Glutamatergic neuron (in vitro differentiated cells): ENCODE measurements at regions not wholly inside any gene's neighbourhood (a gene's known extent, or its start where the extent isn't known, plus 50 kb on each side); places are given as distances from the start of the nearest gene placed in this dataset.
"Not testable (repeated sequence)": the region's sequence is repeated elsewhere in the genome, so short reads cannot be mapped to it uniquely, and the experiment has no call there.

Experiments
- DNase-seq: peaks from one replicate; pipeline ENCODE4 v3.0.0; 2022
- H3K27ac Mint-ChIP-seq: one replicate; pipeline ENCODE4 v1.8.0; 2020; ENCODE audit warnings: mild to moderate bottlenecking, mixed read lengths, inconsistent platforms; ENCODE audit not compliant: unreplicated experiment
- H3K27me3 Mint-ChIP-seq: one replicate; pipeline ENCODE4 v1.8.0; 2020; ENCODE audit warnings: mild to moderate bottlenecking, moderate library complexity, mixed read lengths, inconsistent platforms; ENCODE audit not compliant: unreplicated experiment
- H3K36me3 Mint-ChIP-seq: one replicate; pipeline ENCODE4 v1.8.0; 2020; ENCODE audit warnings: mild to moderate bottlenecking, mixed read lengths, inconsistent platforms; ENCODE audit not compliant: unreplicated experiment
- H3K4me1 Mint-ChIP-seq: one replicate; pipeline ENCODE4 v1.8.0; 2020; ENCODE audit warnings: mild to moderate bottlenecking, low read depth, mixed read lengths, inconsistent platforms; ENCODE audit not compliant: unreplicated experiment
- H3K4me3 Mint-ChIP-seq: one replicate; pipeline ENCODE4 v1.8.0; 2020; ENCODE audit warnings: mild to moderate bottlenecking, mixed read lengths, inconsistent platforms; ENCODE audit not compliant: unreplicated experiment
- H3K9me3 Mint-ChIP-seq: one replicate; pipeline ENCODE4 v1.8.0; 2020; ENCODE audit warnings: mild to moderate bottlenecking, moderate library complexity, mixed read lengths, inconsistent platforms; ENCODE audit not compliant: unreplicated experiment
- TF ChIP-seq, protein P1 (sequence below): fragments of 200-600 bp; sonication (generic); IDR thresholded peaks from one replicate; pipeline ENCODE4 v1.5.0; 2021; ENCODE audit not compliant: partially characterized antibody, unreplicated experiment

- no peak for DNase-seq
- TF ChIP-seq, protein P1, sequence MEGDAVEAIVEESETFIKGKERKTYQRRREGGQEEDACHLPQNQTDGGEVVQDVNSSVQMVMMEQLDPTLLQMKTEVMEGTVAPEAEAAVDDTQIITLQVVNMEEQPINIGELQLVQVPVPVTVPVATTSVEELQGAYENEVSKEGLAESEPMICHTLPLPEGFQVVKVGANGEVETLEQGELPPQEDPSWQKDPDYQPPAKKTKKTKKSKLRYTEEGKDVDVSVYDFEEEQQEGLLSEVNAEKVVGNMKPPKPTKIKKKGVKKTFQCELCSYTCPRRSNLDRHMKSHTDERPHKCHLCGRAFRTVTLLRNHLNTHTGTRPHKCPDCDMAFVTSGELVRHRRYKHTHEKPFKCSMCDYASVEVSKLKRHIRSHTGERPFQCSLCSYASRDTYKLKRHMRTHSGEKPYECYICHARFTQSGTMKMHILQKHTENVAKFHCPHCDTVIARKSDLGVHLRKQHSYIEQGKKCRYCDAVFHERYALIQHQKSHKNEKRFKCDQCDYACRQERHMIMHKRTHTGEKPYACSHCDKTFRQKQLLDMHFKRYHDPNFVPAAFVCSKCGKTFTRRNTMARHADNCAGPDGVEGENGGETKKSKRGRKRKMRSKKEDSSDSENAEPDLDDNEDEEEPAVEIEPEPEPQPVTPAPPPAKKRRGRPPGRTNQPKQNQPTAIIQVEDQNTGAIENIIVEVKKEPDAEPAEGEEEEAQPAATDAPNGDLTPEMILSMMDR: no peak
- Mint-ChIP-seq H3K4me1 (no peaks in the 10 kb centered on the region), H3K36me3 (no peaks in the 10 kb centered on the region), H3K4me3 (no peak overlapping the region), H3K27me3 (no peaks in the 10 kb centered on the region), H3K27ac (no peak overlapping the region), H3K9me3 (peaks cover 4% of the 10 kb centered on the region)
These were observed 110.6 kb upstream of the ZNF746 start for GRCh38 chr7:149608168-149608567.

DNA sequence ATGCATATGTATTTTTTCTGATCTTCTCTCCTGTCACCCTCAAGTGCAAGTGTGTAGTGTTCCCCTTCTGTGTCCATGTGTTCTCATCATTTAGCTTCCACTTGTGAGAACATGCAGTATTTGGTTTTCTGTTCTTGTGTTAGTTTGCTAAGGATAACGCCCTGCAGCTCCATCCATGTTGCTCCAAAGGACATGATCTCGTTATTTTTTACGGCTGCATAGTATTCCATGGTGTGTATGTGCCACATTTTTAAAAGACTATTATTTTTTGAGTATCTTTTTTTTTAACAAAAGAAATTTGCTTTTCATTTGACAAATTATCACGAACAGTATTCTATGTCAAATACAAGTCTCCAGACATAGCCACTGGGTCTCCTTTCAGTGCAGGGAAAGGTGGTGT, 110.1 kb upstream of the ZNF746 start:
- Mint-ChIP-seq H3K4me1 (no peaks in the 10 kb centered on the region), H3K27ac (no peak overlapping the region), H3K36me3 (no peaks in the 10 kb centered on the region), H3K9me3 (peaks cover 4% of the 10 kb centered on the region), H3K4me3 (no peak overlapping the region), H3K27me3 (no peaks in the 10 kb centered on the region)
- TF ChIP-seq, protein P1: no peak
- DNase-seq: no peak

DNA sequence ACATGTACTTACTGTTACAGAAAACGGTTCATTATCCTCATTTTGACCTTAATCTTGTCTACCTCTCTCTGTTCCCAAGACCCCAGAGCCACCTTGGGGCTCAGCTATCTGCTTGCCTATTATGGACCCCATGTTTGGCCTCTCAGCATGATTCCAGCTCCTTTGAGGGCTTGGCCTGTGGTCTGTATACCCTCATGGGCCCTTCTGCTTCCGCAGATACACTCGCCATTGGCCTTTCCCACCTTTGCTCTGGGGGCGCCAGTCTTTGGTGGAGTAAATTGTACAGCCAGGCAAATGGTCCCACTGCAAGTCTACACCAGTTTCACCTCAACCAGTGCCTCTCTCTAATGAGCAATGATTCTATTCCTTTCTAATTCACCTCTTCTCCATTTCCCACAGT, 109.2 kb upstream of the ZNF746 start:
- TF ChIP-seq, protein P1: no peak
- no peak overlapping the region for H3K4me3 Mint-ChIP-seq
- no peak overlapping the region for H3K27ac Mint-ChIP-seq
- no peaks in the 10 kb centered on the region for H3K4me1 Mint-ChIP-seq
- no peaks in the 10 kb centered on the region for H3K27me3 Mint-ChIP-seq
- no peaks in the 10 kb centered on the region for H3K36me3 Mint-ChIP-seq
- peaks cover 4% of the 10 kb centered on the region for H3K9me3 Mint-ChIP-seq
- DNase-seq: no peak

- TF ChIP-seq, protein P1: no peak
- no peaks in the 10 kb centered on the region for H3K4me1 Mint-ChIP-seq
- no peaks in the 10 kb centered on the region for H3K27me3 Mint-ChIP-seq
- peaks cover 4% of the 10 kb centered on the region for H3K9me3 Mint-ChIP-seq
- DNase-seq: no peak
- no peak overlapping the region for H3K27ac Mint-ChIP-seq
- no peaks in the 10 kb centered on the region for H3K36me3 Mint-ChIP-seq
- H3K4me3 Mint-ChIP-seq: no peak overlapping the region
These were observed 108.1 kb upstream of the ZNF746 start for GRCh38 chr7:149605696-149606095.

DNA sequence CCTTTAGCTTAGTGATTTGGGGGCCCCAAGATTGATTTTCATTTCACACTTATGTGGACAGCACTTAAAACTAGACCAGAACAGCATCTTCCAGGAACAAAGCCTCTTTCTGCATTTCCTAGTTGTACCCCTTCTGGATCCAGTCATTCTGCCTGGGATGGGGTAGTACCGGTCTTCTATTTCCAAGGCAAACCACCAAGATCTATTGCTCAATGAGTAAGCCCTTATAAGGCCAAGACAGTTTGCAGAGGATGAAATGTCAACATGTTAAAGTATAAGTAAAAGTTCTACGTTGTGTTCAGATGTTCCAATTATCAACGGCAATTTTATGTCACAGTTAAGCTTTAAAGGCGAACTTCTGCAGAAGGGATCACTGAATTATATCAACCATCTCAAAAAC, 106.9 kb upstream of the ZNF746 start:
- H3K36me3 Mint-ChIP-seq: no peaks in the 10 kb centered on the region
- H3K9me3 Mint-ChIP-seq: peaks cover 4% of the 10 kb centered on the region
- TF ChIP-seq, protein P1: no peak
- H3K4me1 Mint-ChIP-seq: no peaks in the 10 kb centered on the region
- no peak for DNase-seq
- no peaks in the 10 kb centered on the region for H3K27me3 Mint-ChIP-seq
- no peak overlapping the region for H3K4me3 Mint-ChIP-seq
- H3K27ac Mint-ChIP-seq: no peak overlapping the region

GRCh38 chr7:149600669-149601330, 103.2 kb upstream of the ZNF746 start:
- H3K4me3 Mint-ChIP-seq, DNase-seq, H3K4me1 Mint-ChIP-seq, H3K27me3 Mint-ChIP-seq, H3K36me3 Mint-ChIP-seq, H3K9me3 Mint-ChIP-seq, H3K27ac Mint-ChIP-seq: not testable (repeated sequence)
